Trophoblast cell (in vitro differentiated cells and primary cell): ENCODE measurements at regions not wholly inside any gene's neighbourhood (a gene's known extent, or its start where the extent isn't known, plus 50 kb on each side); places are given as distances from the start of the nearest gene placed in this dataset.
A peak's percentile ranks its signal among the peaks of the same experiment; 100 is the strongest.

Source experiments
- DNase-seq, 2 donors: peaks; one replicate each; pipeline ENCODE4 v3.0.0-alpha.2; 2016
- H2AFZ ChIP-seq: 2 replicates; pipeline ENCODE4 v1.6.1; 2013; ENCODE audit warnings: low read length, moderate library complexity, mild to moderate bottlenecking; ENCODE audit not compliant: insufficient read depth, poor library complexity
- H2AK5ac ChIP-seq: 2 replicates; pipeline ENCODE4 v1.6.1; 2013; ENCODE audit warnings: mild to moderate bottlenecking, low read length
- H2BK120ac ChIP-seq: 2 replicates; pipeline ENCODE4 v1.6.1; 2013; ENCODE audit warnings: low read length, mild to moderate bottlenecking, moderate library complexity; ENCODE audit not compliant: insufficient read depth, poor library complexity
- H2BK12ac ChIP-seq: 2 replicates; pipeline ENCODE4 v1.6.1; 2013; ENCODE audit warnings: mild to moderate bottlenecking, low read length, moderate library complexity
- H2BK5ac ChIP-seq: 2 replicates; pipeline ENCODE4 v1.6.1; 2013; ENCODE audit warnings: low read length, low read depth, moderate library complexity, mild to moderate bottlenecking; ENCODE audit not compliant: poor library complexity
- H3K14ac ChIP-seq: 2 replicates; pipeline ENCODE4 v1.6.1; 2013; ENCODE audit warnings: mild to moderate bottlenecking, low read length
- H3K18ac ChIP-seq: 2 replicates; pipeline ENCODE4 v1.6.1; 2013; ENCODE audit warnings: mild to moderate bottlenecking, low read length
- H3K23ac ChIP-seq: 2 replicates; pipeline ENCODE4 v1.6.1; 2013; ENCODE audit warnings: low read length
- H3K27ac ChIP-seq: 2 replicates; pipeline ENCODE4 v1.5.1; 2013; ENCODE audit warnings: low read depth, mild to moderate bottlenecking, inconsistent platforms, low read length, moderate library complexity
- H3K27me3 ChIP-seq: 2 replicates; pipeline ENCODE4 v1.6.1; 2013; ENCODE audit warnings: inconsistent platforms, mild to moderate bottlenecking, low read length, moderate library complexity; ENCODE audit not compliant: insufficient read depth
- H3K36me3 ChIP-seq, 2 experiments: 1 replicate in 1 of 2; 2 replicates in 1 of 2; pipeline ENCODE4 v1.6.1; 2013; ENCODE audit warnings: low read length in 2 of 2, mild to moderate bottlenecking in 2 of 2, moderate library complexity in 1 of 2; ENCODE audit not compliant: insufficient read depth in 2 of 2, control insufficient read depth in 1 of 2
- H3K4ac ChIP-seq: 2 replicates; pipeline ENCODE4 v1.6.1; 2013; ENCODE audit warnings: low read depth, mild to moderate bottlenecking, low read length, moderate library complexity
- H3K4me1 ChIP-seq, 2 experiments: 1 replicate in 1 of 2; 2 replicates in 1 of 2; pipeline ENCODE4 v1.6.1; 2013; ENCODE audit warnings: low read length in 2 of 2, mild to moderate bottlenecking in 2 of 2, moderate library complexity in 1 of 2; ENCODE audit not compliant: insufficient read depth in 2 of 2, control insufficient read depth in 1 of 2
- H3K4me2 ChIP-seq: 2 replicates; pipeline ENCODE4 v1.6.1; 2013; ENCODE audit warnings: inconsistent platforms, mild to moderate bottlenecking, low read length, moderate library complexity
- H3K4me3 ChIP-seq: 2 replicates; pipeline ENCODE4 v1.5.1; 2013; ENCODE audit warnings: mild to moderate bottlenecking, low read depth, low read length, inconsistent platforms
- H3K79me1 ChIP-seq: one replicate; pipeline ENCODE4 v1.6.1; 2013; ENCODE audit warnings: low read length
- H3K79me2 ChIP-seq: 2 replicates; pipeline ENCODE4 v1.6.1; 2013; ENCODE audit warnings: low read length, mild to moderate bottlenecking; ENCODE audit not compliant: control insufficient read depth, insufficient read depth, poor library complexity
- H3K9ac ChIP-seq: 2 replicates; pipeline ENCODE4 v1.6.1; 2013; ENCODE audit warnings: mild to moderate bottlenecking, low read length
- H3K9me3 ChIP-seq: 2 replicates; pipeline ENCODE4 v1.6.1; 2013; ENCODE audit warnings: low read depth, mild to moderate bottlenecking, control low read depth, inconsistent platforms, low read length; ENCODE audit not compliant: insufficient read depth
- H4K12ac ChIP-seq: 2 replicates; pipeline ENCODE4 v1.6.1; 2013; ENCODE audit warnings: low read depth, mild to moderate bottlenecking, low read length, moderate library complexity
- H4K8ac ChIP-seq: 2 replicates; pipeline ENCODE4 v1.6.1; 2013; ENCODE audit warnings: low read depth, mild to moderate bottlenecking, low read length, moderate library complexity
- H4K91ac ChIP-seq: one replicate; pipeline ENCODE4 v1.6.1; 2013; ENCODE audit warnings: low read depth, mild to moderate bottlenecking, low read length, moderate library complexity
- WGBS: extraction: QIAGEN DNeasy Blood & Tissue Kit; methylation state at CpG from one replicate; pipeline ENCODE4 v1.1.7; 2013; ENCODE audit warnings: missing lambda C conversion rate; ENCODE audit not compliant: insufficient read length, insufficient coverage; ENCODE audit errors: extremely low coverage; 5-methylcytosine and 5-hydroxymethylcytosine counted together

GRCh38 chr12:46468813-46469212 is 96.2 kb upstream of the SLC38A2 start:
- H3K27me3 ChIP-seq: no peaks in the 10 kb centered on the region
- no peaks in the 10 kb centered on the region for H3K79me2 ChIP-seq
- H2BK120ac ChIP-seq: no peak overlapping the region
- H3K79me1 ChIP-seq: peaks cover 2% of the 10 kb centered on the region
- H3K9me3 ChIP-seq: no peaks in the 10 kb centered on the region
- H3K4me1 ChIP-seq: no peaks in the 10 kb centered on the region
- no peak for DNase-seq
- no CpG with 5 or more reads among the region's 4 CpGs for WGBS
- no peak overlapping the region for H4K91ac ChIP-seq
- no peak overlapping the region for H3K9ac ChIP-seq
- no peaks in the 10 kb centered on the region for H3K36me3 ChIP-seq
- H2BK12ac ChIP-seq: no peak overlapping the region
- no peak overlapping the region for H4K8ac ChIP-seq
- H3K18ac ChIP-seq: no peak overlapping the region
- no peak overlapping the region for H3K27ac ChIP-seq
- H3K4me3 ChIP-seq: no peak overlapping the region
- no peak overlapping the region for H3K4ac ChIP-seq
- no peak overlapping the region for H2AK5ac ChIP-seq
- H3K14ac ChIP-seq: no peak overlapping the region
- H2BK5ac ChIP-seq: no peak overlapping the region
- no peak overlapping the region for H3K4me2 ChIP-seq
- H3K23ac ChIP-seq: no peak overlapping the region
- H2AFZ ChIP-seq: no peak overlapping the region
- no peak overlapping the region for H4K12ac ChIP-seq

DNA sequence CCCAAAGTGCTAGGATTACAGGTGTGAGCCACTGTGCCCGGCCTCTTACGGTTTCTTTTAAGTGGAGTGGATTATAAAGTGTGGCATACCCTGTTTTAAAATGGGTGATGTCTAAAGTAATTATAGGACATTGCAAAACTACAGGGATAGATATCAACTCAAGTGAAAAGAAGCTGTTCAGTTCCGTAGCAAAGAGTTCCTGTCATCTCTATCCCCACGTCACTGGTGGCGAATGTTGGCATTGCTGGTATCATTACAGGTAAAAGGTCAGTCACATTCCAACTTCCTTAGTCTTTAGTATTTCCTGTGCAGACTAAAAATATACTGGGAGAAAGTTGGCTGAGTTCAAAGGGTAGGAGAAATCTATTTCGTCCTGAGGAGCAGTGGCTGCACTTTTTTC is 95.6 kb upstream of the SLC38A2 start:
- H3K27me3 ChIP-seq: no peaks in the 10 kb centered on the region

GRCh38 chr12:46465307-46465706 is 92.7 kb upstream of the SLC38A2 start:
- no peak overlapping the region for H2BK5ac ChIP-seq

More for the DNA sequence above, 95.6 kb upstream of the SLC38A2 start:
- Histone ChIP-seq H3K14ac (no peak overlapping the region), H2AFZ (no peak overlapping the region), H2AK5ac (no peak overlapping the region), H4K12ac (no peak overlapping the region), H2BK5ac (no peak overlapping the region), H3K18ac (no peak overlapping the region), H3K9me3 (no peaks in the 10 kb centered on the region), H3K27ac (no peak overlapping the region), H3K36me3 (no peaks in the 10 kb centered on the region), H3K4me3 (no peak overlapping the region), H4K8ac (no peak overlapping the region), H2BK12ac (no peak overlapping the region), H3K9ac (no peak overlapping the region), H3K79me2 (no peaks in the 10 kb centered on the region), H2BK120ac (no peak overlapping the region), H3K4ac (no peak overlapping the region), H4K91ac (no peak overlapping the region), H3K4me1 (no peaks in the 10 kb centered on the region), H3K23ac (no peak overlapping the region), H3K79me1 (peaks cover 2% of the 10 kb centered on the region), H3K4me2 (no peak overlapping the region)
- WGBS: no CpG with 5 or more reads among the region's 6 CpGs
- peak; percentile 89 to 96 for DNase-seq

DNA sequence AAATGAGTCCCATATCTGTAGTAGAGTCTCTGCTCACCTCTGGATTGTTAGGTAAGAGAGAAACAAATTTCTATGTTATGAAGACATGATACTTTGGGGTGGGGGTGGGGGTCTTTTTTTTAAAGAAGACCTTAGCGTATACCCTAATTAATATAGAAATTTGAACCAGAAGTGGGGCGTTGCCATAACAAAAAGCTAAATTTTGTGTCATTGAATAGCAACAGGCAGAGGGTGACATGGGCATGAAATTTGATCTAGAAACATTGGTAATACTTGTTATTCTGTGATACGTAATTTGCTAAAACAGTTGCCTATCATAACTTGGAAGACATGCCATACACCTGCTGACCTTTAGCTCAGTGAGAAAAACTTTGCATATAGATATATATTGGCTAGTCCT is 92.3 kb upstream of the SLC38A2 start:
- DNase-seq: no peak
- Histone ChIP-seq H3K79me2 (no peaks in the 10 kb centered on the region), H2BK12ac (no peak overlapping the region), H3K79me1 (peaks cover 2% of the 10 kb centered on the region), H3K18ac (no peak overlapping the region), H3K4ac (no peak overlapping the region), H3K27me3 (no peaks in the 10 kb centered on the region), H3K27ac (no peak overlapping the region), H3K4me3 (no peak overlapping the region), H4K91ac (no peak overlapping the region), H4K12ac (no peak overlapping the region), H3K14ac (no peak overlapping the region), H3K4me2 (no peak overlapping the region), H2BK5ac (no peak overlapping the region), H4K8ac (no peak overlapping the region), H3K9ac (no peak overlapping the region), H3K4me1 (peaks cover 0 to 5% of the 10 kb centered on the region in 2 experiments), H3K9me3 (no peaks in the 10 kb centered on the region), H3K23ac (no peak overlapping the region), H2BK120ac (no peak overlapping the region), H2AK5ac (no peak overlapping the region), H2AFZ (no peak overlapping the region), H3K36me3 (no peaks in the 10 kb centered on the region)
- no CpG with 5 or more reads among the region's 3 CpGs for WGBS

More at GRCh38 chr12:46465307-46465706, 92.7 kb upstream of the SLC38A2 start:
- no peak overlapping the region for H2AK5ac ChIP-seq
- no peak overlapping the region for H2AFZ ChIP-seq
- H3K14ac ChIP-seq: no peak overlapping the region
- H3K36me3 ChIP-seq: no peaks in the 10 kb centered on the region
- H3K4me2 ChIP-seq: no peak overlapping the region
- H2BK12ac ChIP-seq: no peak overlapping the region
- no peak overlapping the region for H3K4me3 ChIP-seq
- H3K23ac ChIP-seq: no peak overlapping the region
- H4K91ac ChIP-seq: no peak overlapping the region
- H3K9me3 ChIP-seq: no peaks in the 10 kb centered on the region
- H3K9ac ChIP-seq: no peak overlapping the region
- H3K79me2 ChIP-seq: no peaks in the 10 kb centered on the region
- H3K4ac ChIP-seq: no peak overlapping the region
- H3K18ac ChIP-seq: no peak overlapping the region
- H3K27me3 ChIP-seq: no peaks in the 10 kb centered on the region
- no peak overlapping the region for H4K12ac ChIP-seq
- H4K8ac ChIP-seq: no peak overlapping the region
- H3K79me1 ChIP-seq: peaks cover 2% of the 10 kb centered on the region
- H2BK120ac ChIP-seq: no peak overlapping the region
- DNase-seq: no peak
- H3K4me1 ChIP-seq: peaks cover 0 to 3% of the 10 kb centered on the region in 2 experiments
- H3K27ac ChIP-seq: no peak overlapping the region
